Neural cell (in vitro differentiated cells): ENCODE measurements at regions not wholly inside any gene's neighbourhood (a gene's known extent, or its start where the extent isn't known, plus 50 kb on each side); places are given as distances from the start of the nearest gene placed in this dataset.

ENCODE experiments used
- H2AFZ ChIP-seq: fragments of 200-600, 300-800 bp; sonication (generic), shearing (Covaris generic); 2 replicates; pipeline ENCODE4 v1.6.0; 2014; ENCODE audit warnings: low read depth, mild to moderate bottlenecking, antibody characterized with exemption, low read length, moderate library complexity
- H3F3A ChIP-seq: fragments of 200-600 bp; shearing (Covaris generic); 2 replicates; pipeline ENCODE4 v1.6.1; 2016; ENCODE audit warnings: mild to moderate bottlenecking, moderate library complexity, mixed read lengths, antibody characterized with exemption, low read length; ENCODE audit not compliant: insufficient read depth, poor library complexity, severe bottlenecking
- H3K27ac ChIP-seq: fragments of 200-600, 300-800 bp; sonication (generic), shearing (Covaris generic); 2 replicates; pipeline ENCODE4 v1.5.1; 2014; ENCODE audit warnings: mild to moderate bottlenecking, low read length, moderate library complexity
- H3K27me3 ChIP-seq: fragments of 300-800, 200-600 bp; sonication (generic), shearing (Covaris generic); 2 replicates; pipeline ENCODE4 v1.6.0; 2014; ENCODE audit warnings: mild to moderate bottlenecking, low read depth, low read length, moderate library complexity; ENCODE audit not compliant: insufficient read depth
- H3K36me3 ChIP-seq: fragments of 300-800, 200-600 bp; sonication (generic), shearing (Covaris generic); 2 replicates; pipeline ENCODE4 v1.5.1; 2014; ENCODE audit warnings: mild to moderate bottlenecking, antibody characterized with exemption, low read length, moderate library complexity; ENCODE audit not compliant: insufficient read depth
- H3K4me2 ChIP-seq: fragments of 300-800, 200-600 bp; sonication (generic), shearing (Covaris generic); 2 replicates; pipeline ENCODE4 v1.6.0; 2014; ENCODE audit warnings: mild to moderate bottlenecking, low read length
- H3K4me3 ChIP-seq: fragments of 300-800, 200-600 bp; sonication (generic), shearing (Covaris generic); 2 replicates; pipeline ENCODE4 v1.5.1; 2014; ENCODE audit warnings: mild to moderate bottlenecking, low read length, moderate library complexity
- H3K79me2 ChIP-seq: fragments of 200-600 bp; shearing (Covaris generic); replicated peaks from 2 replicates; pipeline ENCODE4 v1.6.0; 2014; ENCODE audit warnings: mild to moderate bottlenecking, low read length, moderate library complexity; ENCODE audit not compliant: insufficient read depth
- H3K9ac ChIP-seq: fragments of 300-800, 200-600 bp; sonication (generic), shearing (Covaris generic); 2 replicates; pipeline ENCODE4 v1.6.1; 2016; ENCODE audit warnings: mild to moderate bottlenecking, low read length, mixed read lengths
- H3K9me2 ChIP-seq: fragments of 200-600 bp; shearing (Covaris generic); 2 replicates; pipeline ENCODE4 v1.6.1; 2016; ENCODE audit warnings: mild to moderate bottlenecking, low read length, mixed read lengths; ENCODE audit not compliant: insufficient read depth
- H3K9me3 ChIP-seq: fragments of 200-600, 300-800 bp; sonication (generic), shearing (Covaris generic); 2 replicates; pipeline ENCODE4 v1.6.1; 2016; ENCODE audit warnings: mild to moderate bottlenecking, mixed run types, low read length, moderate library complexity, mixed read lengths
- H4K20me1 ChIP-seq: fragments of 200-600 bp; shearing (Covaris generic); 2 replicates; pipeline ENCODE4 v1.6.1; 2016; ENCODE audit warnings: mild to moderate bottlenecking, mixed run types; ENCODE audit not compliant: insufficient read depth
- CTCF ChIP-seq: fragments of 450-650 bp; IDR thresholded peaks from 2 replicates; pipeline ENCODE4 v1.5.1; 2014; ENCODE audit warnings: antibody characterized with exemption, mild to moderate bottlenecking, moderate library complexity; ENCODE audit not compliant: poor library complexity, severe bottlenecking
- EP300 ChIP-seq: fragments of 450-650 bp; conservative IDR thresholded peaks from 2 replicates; pipeline ENCODE4 v1.6.1; 2014; ENCODE audit warnings: antibody characterized with exemption, mild to moderate bottlenecking, moderate library complexity; ENCODE audit not compliant: poor library complexity, severe bottlenecking
- EZH2 ChIP-seq: fragments of 200-600, 300-800 bp; shearing (Covaris generic), sonication (generic); IDR thresholded peaks from 2 replicates; pipeline ENCODE4 v1.6.1; 2014; ENCODE audit warnings: antibody characterized with exemption, low read length, borderline replicate concordance, mild to moderate bottlenecking; ENCODE audit not compliant: insufficient read depth, poor library complexity, severe bottlenecking
- MXI1 ChIP-seq: fragments of 450-650 bp; conservative IDR thresholded peaks from 2 replicates; pipeline ENCODE4 v1.6.1; 2014; ENCODE audit warnings: antibody characterized with exemption, mild to moderate bottlenecking; ENCODE audit not compliant: poor library complexity, severe bottlenecking
- POLR2AphosphoS5 ChIP-seq: IDR thresholded peaks from 2 replicates; pipeline ENCODE4 v1.6.1; 2012
- RAD21 ChIP-seq: fragments of 450-650 bp; conservative IDR thresholded peaks from 2 replicates; pipeline ENCODE4 v1.6.1; 2014; ENCODE audit warnings: antibody characterized with exemption, mild to moderate bottlenecking, moderate library complexity
- REST ChIP-seq: IDR thresholded peaks from 2 replicates; pipeline ENCODE4 v1.6.1; 2012; ENCODE audit warnings: borderline replicate concordance
- SMC3 ChIP-seq: fragments of 450-650 bp; conservative IDR thresholded peaks from 2 replicates; pipeline ENCODE4 v1.6.1; 2014; ENCODE audit warnings: antibody characterized with exemption, mild to moderate bottlenecking, moderate library complexity; ENCODE audit not compliant: poor library complexity
- TAF1 ChIP-seq: IDR thresholded peaks from 2 replicates; pipeline ENCODE4 v1.6.1; 2012; ENCODE audit warnings: low read depth

- Histone ChIP-seq H2AFZ (no peak overlapping the region), H3K4me3 (no peak overlapping the region), H3K9ac (no peak overlapping the region), H4K20me1 (no peaks in the 10 kb centered on the region), H3K4me2 (no peak overlapping the region), H3K27ac (no peak overlapping the region), H3K9me2 (no peaks in the 10 kb centered on the region), H3F3A (no peaks in the 10 kb centered on the region), H3K79me2 (no peaks in the 10 kb centered on the region), H3K27me3 (no peaks in the 10 kb centered on the region), H3K9me3 (no peaks in the 10 kb centered on the region), H3K36me3 (no peaks in the 10 kb centered on the region)
- TF ChIP-seq SMC3 = no peak
- no peak for TF ChIP-seq RAD21
- no peak for TF ChIP-seq EZH2
Observed at GRCh38 chr9:30697958-30698357, 1686.5 kb upstream of the ACO1 start.

- no peaks in the 10 kb centered on the region for H3K9me2 ChIP-seq
- no peaks in the 10 kb centered on the region for H3K79me2 ChIP-seq
- TF ChIP-seq SMC3 (no peak), POLR2AphosphoS5 (no peak), TAF1 (no peak), MXI1 (no peak), CTCF (no peak), EP300 (no peak), EZH2 (no peak), RAD21 (no peak), REST (no peak)
- H3K4me3 ChIP-seq = no peak overlapping the region
- H4K20me1 ChIP-seq = no peaks in the 10 kb centered on the region
- no peak overlapping the region for H3K4me2 ChIP-seq
- H3K27ac ChIP-seq = no peak overlapping the region
- no peaks in the 10 kb centered on the region for H3K27me3 ChIP-seq
- H3K9me3 ChIP-seq = no peaks in the 10 kb centered on the region
- no peak overlapping the region for H3K9ac ChIP-seq
- H3F3A ChIP-seq = no peaks in the 10 kb centered on the region
- H3K36me3 ChIP-seq = no peaks in the 10 kb centered on the region
- no peak overlapping the region for H2AFZ ChIP-seq
Observed at GRCh38 chr9:30711591-30711990, 1672.9 kb upstream of the ACO1 start.

- Histone ChIP-seq H3K9ac (no peak overlapping the region), H3K9me3 (no peaks in the 10 kb centered on the region), H3K79me2 (no peaks in the 10 kb centered on the region), H4K20me1 (no peaks in the 10 kb centered on the region), H3K27ac (no peak overlapping the region), H3K4me3 (no peak overlapping the region), H3F3A (no peaks in the 10 kb centered on the region), H3K9me2 (no peaks in the 10 kb centered on the region), H3K4me2 (no peak overlapping the region), H3K36me3 (no peaks in the 10 kb centered on the region), H3K27me3 (no peaks in the 10 kb centered on the region), H2AFZ (no peak overlapping the region)
- TF ChIP-seq EZH2 (no peak), CTCF (no peak), POLR2AphosphoS5 (no peak), SMC3 (no peak), MXI1 (no peak)
Observed at GRCh38 chr9:30713243-30713642, 1671.2 kb upstream of the ACO1 start.
